ENCODE measurements at regions not wholly inside any gene's neighbourhood (a gene's known extent, or its start where the extent isn't known, plus 50 kb on each side); places are given as distances from the start of the nearest gene placed in this dataset.

DNA sequence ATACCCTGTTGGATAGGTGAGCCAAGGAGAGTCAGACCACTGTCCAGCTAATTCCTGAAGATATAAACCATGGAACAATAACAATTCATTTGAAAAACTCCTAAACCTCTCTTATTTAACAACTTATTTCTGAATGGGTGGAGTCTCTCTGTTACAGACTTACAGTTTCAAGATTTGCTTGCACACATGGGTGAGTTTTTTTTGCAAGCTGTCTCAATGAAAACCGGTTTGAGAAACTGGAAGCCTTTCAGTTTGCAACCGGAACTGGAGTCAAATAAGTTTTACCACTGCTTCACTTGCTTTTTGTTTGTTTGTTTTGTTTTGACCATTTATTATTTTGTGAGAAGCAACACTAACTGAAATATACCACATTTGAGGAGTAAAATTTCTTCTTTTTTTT lies 243.8 kb downstream of the MTERF1 start:
- in situ Hi-C loops (cut with MboI; ENCODE audit: low pct_unique_long_range_greater_than_20kb, low sequenced_read_pairs) = no loop called here
- no peak for DNase-seq

- no peak for DNase-seq
- in situ Hi-C loops (cut with MboI; ENCODE audit: low pct_unique_long_range_greater_than_20kb, low sequenced_read_pairs) = no loop called here
These were observed 236.2 kb downstream of the MTERF1 start for GRCh38 chr7:91644256-91644655.

DNA sequence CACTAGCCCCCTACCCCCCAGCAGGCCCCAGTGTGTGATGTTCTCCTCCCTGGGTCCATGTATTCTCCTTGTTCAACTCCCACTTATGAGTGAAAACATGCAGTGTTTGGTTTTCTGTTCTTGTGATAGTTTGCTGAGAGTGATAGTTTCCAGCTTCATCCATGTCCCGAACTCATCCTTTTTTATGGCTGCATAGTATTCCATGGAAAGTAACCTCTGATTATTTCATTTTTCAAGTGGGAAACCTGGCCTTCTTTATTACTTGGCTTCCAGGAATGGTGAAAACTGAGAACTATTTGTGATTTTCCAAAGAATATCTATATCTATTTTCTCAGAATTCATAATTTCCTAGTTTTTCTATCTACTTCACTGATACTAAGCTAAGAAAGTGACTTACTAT lies 235.0 kb downstream of the MTERF1 start:
- no peak for DNase-seq
- in situ Hi-C loops (cut with MboI; ENCODE audit: low pct_unique_long_range_greater_than_20kb, low sequenced_read_pairs) = no loop called here

DNA sequence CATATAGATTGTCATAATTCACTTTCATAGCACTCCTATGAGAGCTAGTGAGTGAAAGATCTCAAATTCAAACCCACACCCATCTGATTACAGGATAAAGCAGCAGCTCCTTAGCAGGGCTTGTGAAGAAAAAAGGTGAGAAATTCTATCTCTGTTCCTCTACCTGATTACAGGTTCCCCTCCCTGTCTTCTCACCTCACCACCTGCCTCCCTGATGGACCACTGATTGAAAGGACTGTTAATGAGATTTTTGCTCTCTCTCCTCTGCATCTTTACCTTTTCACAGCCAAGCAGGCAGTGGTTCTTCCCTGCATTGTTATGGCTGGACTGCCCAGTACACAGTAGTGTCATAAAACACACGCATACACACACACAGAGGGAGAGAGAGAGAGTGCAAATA lies 228.5 kb downstream of the MTERF1 start:
- in situ Hi-C loops (cut with MboI; ENCODE audit: low pct_unique_long_range_greater_than_20kb, low sequenced_read_pairs) = no loop called here
- no peak for DNase-seq

GRCh38 chr7:91653286-91653685 lies 227.2 kb downstream of the MTERF1 start:
- in situ Hi-C loops (cut with MboI; ENCODE audit: low pct_unique_long_range_greater_than_20kb, low sequenced_read_pairs) = no loop called here
- DNase-seq = no peak

DNA sequence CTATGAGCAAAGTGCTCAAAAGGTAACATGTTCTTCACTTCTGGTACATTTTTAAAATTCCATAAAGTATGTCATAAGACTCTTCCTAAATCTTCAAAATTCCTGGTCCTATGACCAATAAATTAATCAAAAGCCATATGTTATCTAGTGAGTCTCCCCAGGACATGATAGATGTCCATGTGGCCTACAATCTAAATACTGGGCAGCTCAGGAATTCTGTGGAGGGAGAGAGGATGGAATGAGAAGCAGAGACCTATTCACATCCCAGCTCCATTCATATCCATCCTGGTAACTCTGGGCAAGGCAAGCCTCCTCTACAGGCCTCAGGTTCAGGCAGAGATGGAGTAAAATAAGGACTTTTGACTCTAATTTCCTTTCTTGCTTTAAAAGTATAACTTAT lies 224.8 kb downstream of the MTERF1 start:
- no peak for DNase-seq
- in situ Hi-C loops (cut with MboI; ENCODE audit: low pct_unique_long_range_greater_than_20kb, low sequenced_read_pairs) = no loop called here

GRCh38 chr7:91656541-91657482 lies 223.7 kb downstream of the MTERF1 start:
- no peak for DNase-seq
- in situ Hi-C loops (cut with MboI; ENCODE audit: low pct_unique_long_range_greater_than_20kb, low sequenced_read_pairs) = no loop called here

GRCh38 chr7:91657483-91658071 lies 222.9 kb downstream of the MTERF1 start:
- DNase-seq = no peak
- in situ Hi-C loops (cut with MboI; ENCODE audit: low pct_unique_long_range_greater_than_20kb, low sequenced_read_pairs) = no loop called here

DNA sequence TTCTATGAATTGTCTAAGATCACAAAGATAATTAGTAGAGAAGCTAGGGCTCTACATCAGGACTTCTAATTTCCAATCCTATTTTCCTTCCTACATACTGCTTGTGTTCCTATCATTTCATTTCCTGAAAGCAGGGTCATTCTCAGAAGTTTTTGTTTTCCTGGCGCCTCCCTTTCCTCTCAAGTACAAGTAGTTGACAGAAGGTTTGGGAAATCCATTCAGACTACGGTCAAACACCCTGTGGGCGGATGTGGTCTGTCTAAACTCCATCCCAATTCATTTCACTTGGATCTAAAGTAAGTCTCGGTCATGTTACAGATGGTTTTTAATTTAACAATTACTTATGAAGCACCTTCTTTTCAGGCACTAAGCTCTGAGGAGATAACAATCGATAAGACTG lies 221.4 kb downstream of the MTERF1 start:
- in situ Hi-C loops (cut with MboI; ENCODE audit: low pct_unique_long_range_greater_than_20kb, low sequenced_read_pairs) = no loop called here
- no peak for DNase-seq

- no peak for DNase-seq
- in situ Hi-C loops (cut with MboI; ENCODE audit: low pct_unique_long_range_greater_than_20kb, low sequenced_read_pairs) = no loop called here
These were observed 219.7 kb downstream of the MTERF1 start for GRCh38 chr7:91660734-91661356.

DNA sequence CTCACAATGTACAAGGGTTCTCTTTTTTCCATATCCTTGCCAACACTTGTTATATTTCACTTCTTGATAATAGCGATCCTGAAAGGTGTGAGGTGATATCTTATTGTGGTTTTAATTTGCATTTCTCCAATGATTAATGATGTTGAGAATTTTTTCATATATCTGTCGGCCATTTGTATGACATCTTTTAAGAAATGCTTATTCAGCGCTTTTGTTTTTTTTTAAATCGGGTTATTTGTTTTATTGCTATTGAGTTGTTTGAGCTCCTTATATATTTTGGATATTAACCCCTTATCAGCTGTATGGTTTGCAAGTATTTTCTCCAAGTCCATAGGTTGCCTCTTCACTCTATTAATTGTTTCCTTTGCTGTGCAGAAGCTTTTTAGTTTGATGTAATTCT lies 218.8 kb downstream of the MTERF1 start:
- DNase-seq = no peak
- in situ Hi-C loops (cut with MboI; ENCODE audit: low pct_unique_long_range_greater_than_20kb, low sequenced_read_pairs) = no loop called here

DNA sequence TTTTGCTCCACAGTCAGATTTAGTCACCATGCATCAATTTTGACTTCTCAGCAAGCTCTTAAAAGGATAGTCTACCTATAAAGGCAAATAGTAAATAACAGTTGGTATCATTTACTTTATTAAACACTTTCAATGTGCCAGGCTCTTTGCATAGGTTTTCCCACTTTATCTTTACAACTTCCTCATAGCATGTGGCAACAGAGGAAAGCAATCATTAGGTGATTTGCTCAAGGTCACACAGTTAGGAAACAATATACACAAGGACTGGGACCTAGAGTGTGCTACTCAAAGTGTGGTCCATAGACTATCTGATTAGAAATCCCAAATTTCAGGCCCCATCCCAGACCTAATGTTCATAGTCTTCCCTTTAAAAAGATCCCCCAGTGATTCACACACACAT lies 212.3 kb downstream of the MTERF1 start:
- DNase-seq = no peak
- in situ Hi-C loops (cut with MboI; ENCODE audit: low pct_unique_long_range_greater_than_20kb, low sequenced_read_pairs) = no loop called here

- in situ Hi-C loops (cut with MboI; ENCODE audit: low pct_unique_long_range_greater_than_20kb, low sequenced_read_pairs) = no loop called here
These were observed 209.3 kb downstream of the MTERF1 start for GRCh38 chr7:91671245-91671644.

DNA sequence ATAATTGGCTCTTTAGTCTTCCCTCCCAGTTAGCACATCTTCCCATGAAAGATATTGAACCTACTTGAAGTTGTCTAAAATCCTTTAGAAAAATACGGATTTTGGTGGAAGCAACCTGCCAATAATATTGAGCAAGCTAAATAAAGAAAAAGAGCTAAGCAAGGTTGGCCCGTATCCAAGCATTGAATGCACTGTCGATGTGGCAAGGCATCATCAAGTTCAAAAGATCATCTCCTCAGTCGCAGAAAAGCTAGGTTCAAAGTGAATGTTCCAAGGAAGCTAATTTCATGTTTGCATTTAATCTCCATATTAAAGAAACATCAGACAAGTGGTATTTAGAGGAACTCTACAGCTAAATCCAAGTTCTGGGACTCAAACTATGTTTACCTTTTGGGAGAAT lies 206.0 kb downstream of the MTERF1 start:
- in situ Hi-C loops (cut with MboI; ENCODE audit: low pct_unique_long_range_greater_than_20kb, low sequenced_read_pairs) = no loop called here
- no peak for DNase-seq

More at GRCh38 chr7:91671245-91671644, 209.3 kb downstream of the MTERF1 start:
- no peak for DNase-seq

DNA sequence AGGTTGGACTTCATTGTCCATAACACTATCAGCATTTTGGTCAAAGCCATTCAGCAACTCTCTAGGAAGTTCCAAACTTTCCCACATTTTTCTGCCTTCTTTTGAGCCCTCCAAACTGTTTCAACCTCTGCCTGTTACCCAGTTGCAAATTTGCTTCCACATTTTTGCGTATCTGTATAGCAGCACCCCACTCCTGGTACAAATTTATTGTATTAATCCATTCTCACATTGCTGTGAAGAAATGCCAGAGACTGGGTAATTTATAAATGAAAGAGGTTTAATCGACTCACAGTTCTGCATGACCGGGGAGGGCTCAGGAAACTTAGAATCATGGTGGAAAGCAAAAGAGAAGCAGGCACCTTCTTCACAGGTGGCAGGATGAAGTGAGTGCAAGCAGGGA lies 198.8 kb downstream of the MTERF1 start:
- DNase-seq = no peak
- in situ Hi-C loops (cut with MboI; ENCODE audit: low pct_unique_long_range_greater_than_20kb, low sequenced_read_pairs) = no loop called here

GRCh38 chr7:91683823-91684222 lies 196.7 kb downstream of the MTERF1 start:
- in situ Hi-C loops (cut with MboI; ENCODE audit: low pct_unique_long_range_greater_than_20kb, low sequenced_read_pairs) = no loop called here
- DNase-seq = peak; percentile 56

DNA sequence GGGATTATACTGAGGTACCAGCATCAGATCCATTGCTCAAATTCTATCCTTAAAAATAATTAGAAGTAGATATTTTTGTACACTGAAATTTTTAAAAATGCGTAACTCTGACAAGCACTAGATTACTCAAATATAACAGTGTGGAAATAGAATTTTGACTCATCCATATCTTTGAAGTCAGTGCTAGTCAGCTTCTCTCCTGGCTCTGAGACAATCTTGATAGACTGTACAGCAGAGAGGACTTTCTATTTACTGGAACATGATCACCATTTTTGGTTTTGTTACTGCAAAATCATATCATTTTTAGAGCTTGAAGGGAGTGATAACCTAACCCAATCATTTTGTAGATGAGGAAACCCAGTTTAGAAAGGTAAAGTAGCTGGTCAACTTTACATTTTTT lies 195.0 kb downstream of the MTERF1 start:
- no peak for DNase-seq
- in situ Hi-C loops (cut with MboI; ENCODE audit: low pct_unique_long_range_greater_than_20kb, low sequenced_read_pairs) = no loop called here

DNA sequence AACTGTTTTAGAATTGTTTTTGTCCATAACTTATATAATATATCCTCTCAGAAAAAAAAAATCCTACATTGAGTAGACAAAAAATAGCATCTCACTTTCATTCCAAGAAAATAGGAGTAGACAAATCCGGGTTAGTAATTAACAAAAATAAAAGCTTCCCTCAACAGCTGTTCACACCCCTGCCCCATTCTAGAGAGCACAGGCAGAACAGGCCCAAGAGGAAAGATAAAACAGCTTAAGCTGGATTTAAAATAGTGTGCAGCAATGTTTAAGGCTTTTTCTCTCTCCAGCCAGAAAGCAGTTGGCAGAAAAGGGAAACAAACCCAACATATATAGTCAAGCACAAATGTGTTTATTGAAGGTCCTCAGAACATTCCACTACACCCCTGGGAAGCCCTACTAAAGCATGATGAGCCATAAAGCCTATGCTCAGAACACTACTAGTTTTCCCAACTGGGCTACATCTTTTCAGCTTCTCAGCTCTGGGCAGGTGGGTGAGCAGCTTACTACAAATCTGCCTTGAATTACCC lies 189.9 kb downstream of the MTERF1 start:
- no peak for DNase-seq
- in situ Hi-C loops (cut with MboI; ENCODE audit: low pct_unique_long_range_greater_than_20kb, low sequenced_read_pairs) = no loop called here

DNA sequence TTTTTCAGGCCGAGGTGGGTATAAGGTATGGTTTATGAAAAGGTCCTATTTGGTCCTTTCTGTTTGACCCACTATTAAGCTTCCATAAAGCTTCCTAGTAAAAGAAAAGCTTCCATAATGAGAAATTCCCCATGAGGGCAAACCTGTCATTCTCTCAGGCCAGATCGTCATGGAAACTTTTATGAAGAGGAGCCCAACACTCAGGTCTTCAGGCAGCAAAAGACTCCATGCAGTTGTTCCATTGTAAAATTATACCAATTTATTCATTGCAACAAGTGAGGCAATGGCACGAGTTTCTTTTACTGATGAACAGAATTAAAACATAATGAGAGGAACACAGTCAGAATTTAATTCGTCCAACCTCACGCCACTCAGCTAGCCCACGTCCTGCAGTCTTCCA lies 188.6 kb downstream of the MTERF1 start:
- in situ Hi-C loops (cut with MboI; ENCODE audit: low pct_unique_long_range_greater_than_20kb, low sequenced_read_pairs) = no loop called here
- DNase-seq = no peak

GRCh38 chr7:91692800-91693199 lies 187.7 kb downstream of the MTERF1 start:
- in situ Hi-C loops (cut with MboI; ENCODE audit: low pct_unique_long_range_greater_than_20kb, low sequenced_read_pairs) = no loop called here
- DNase-seq = no peak

Measured in KBM-7 (cell line).